GM23338 (cell line): ENCODE measurements at regions not wholly inside any gene's neighbourhood (a gene's known extent, or its start where the extent isn't known, plus 50 kb on each side); places are given as distances from the start of the nearest gene placed in this dataset.

Source experiments
- ATAC-seq: fragments of 200-7000 bp; cut with Tn5 transposase; 3 replicates; pipeline ENCODE4 v1.9.1; 2020
- DNase-seq: peaks from one replicate; pipeline ENCODE4 v3.0.0-alpha.2; 2015; ENCODE audit warnings: low spot score
- H2AFZ ChIP-seq: fragments of 200-600 bp; sonication (generic); 2 replicates; pipeline ENCODE4 v1.8.0; 2016; ENCODE audit warnings: antibody characterized with exemption, mild to moderate bottlenecking, moderate library complexity
- H3F3A ChIP-seq: fragments of 200-600 bp; sonication (generic); replicated peaks from 2 replicates; pipeline ENCODE4 v1.8.0; 2017; ENCODE audit warnings: antibody characterized with exemption, mixed run types, low read depth
- H3K27ac ChIP-seq: fragments of 200-600 bp; sonication (generic); 2 replicates; pipeline ENCODE4 v1.6.1; 2016; ENCODE audit warnings: low read depth
- H3K27me3 ChIP-seq: fragments of 200-600 bp; sonication (generic); 2 replicates; pipeline ENCODE4 v1.8.0; 2016; ENCODE audit warnings: mild to moderate bottlenecking, mixed run types, moderate library complexity; ENCODE audit not compliant: insufficient read depth
- H3K36me3 ChIP-seq: fragments of 200-600 bp; sonication (generic); 2 replicates; pipeline ENCODE4 v1.8.0; 2016; ENCODE audit warnings: mild to moderate bottlenecking; ENCODE audit not compliant: insufficient read depth
- H3K4me1 ChIP-seq: fragments of 200-600 bp; sonication (generic); 2 replicates; pipeline ENCODE4 v1.8.0; 2016; ENCODE audit warnings: mild to moderate bottlenecking, moderate library complexity; ENCODE audit not compliant: insufficient read depth
- H3K4me2 ChIP-seq: fragments of 200-600 bp; sonication (generic); 2 replicates; pipeline ENCODE4 v1.7.1; 2017; ENCODE audit warnings: mixed run types
- H3K4me3 ChIP-seq: fragments of 200-600 bp; sonication (generic); 2 replicates; pipeline ENCODE4 v1.6.1; 2016; ENCODE audit warnings: mixed run types
- H3K79me2 ChIP-seq: fragments of 200-600 bp; sonication (generic); replicated peaks from 2 replicates; pipeline ENCODE4 v1.8.0; 2017; ENCODE audit warnings: mild to moderate bottlenecking; ENCODE audit not compliant: insufficient read depth
- H3K9me2 ChIP-seq: fragments of 200-600 bp; sonication (generic); 2 replicates; pipeline ENCODE4 v1.8.0; 2017; ENCODE audit not compliant: insufficient read depth
- H4K20me1 ChIP-seq: fragments of 200-600 bp; sonication (generic); replicated peaks from 2 replicates; pipeline ENCODE4 v1.8.0; 2017; ENCODE audit warnings: mild to moderate bottlenecking; ENCODE audit not compliant: insufficient read depth
- H3K27ac Mint-ChIP-seq: 2 replicates; pipeline ENCODE4 v1.8.0; 2020; ENCODE audit warnings: inconsistent platforms, mild to moderate bottlenecking, moderate library complexity, mixed read lengths
- H3K27me3 Mint-ChIP-seq: 3 replicates; pipeline ENCODE4 v1.8.0; 2022; ENCODE audit warnings: low read depth, mild to moderate bottlenecking, moderate library complexity, mixed read lengths, inconsistent platforms; ENCODE audit not compliant: insufficient read depth, poor library complexity
- H3K36me3 Mint-ChIP-seq: 3 replicates; pipeline ENCODE4 v1.8.0; 2021; ENCODE audit warnings: low read depth, mild to moderate bottlenecking, inconsistent platforms, moderate library complexity, mixed read lengths
- H3K4me1 Mint-ChIP-seq: 3 replicates; pipeline ENCODE4 v1.8.0; 2020; ENCODE audit warnings: mild to moderate bottlenecking, inconsistent platforms, mixed read lengths
- H3K4me3 Mint-ChIP-seq: 3 replicates; pipeline ENCODE4 v1.8.0; 2021; ENCODE audit warnings: moderate library complexity, mild to moderate bottlenecking, inconsistent platforms, mixed read lengths
- H3K9me3 Mint-ChIP-seq: 3 replicates; pipeline ENCODE4 v1.8.0; 2020; ENCODE audit warnings: moderate library complexity, mild to moderate bottlenecking, inconsistent platforms, mixed read lengths
- EZH2 ChIP-seq: fragments of 200-600 bp; sonication (generic); IDR thresholded peaks from one replicate; pipeline ENCODE4 v1.8.0; 2017; ENCODE audit warnings: antibody characterized with exemption, mild to moderate bottlenecking, low read depth; ENCODE audit not compliant: unreplicated experiment
- EZH2phosphoT487 ChIP-seq: fragments of 200-600 bp; sonication (generic); IDR thresholded peaks from one replicate; pipeline ENCODE4 v1.8.1; 2018; ENCODE audit warnings: antibody characterized with exemption; ENCODE audit not compliant: unreplicated experiment
- JUNB ChIP-seq: IDR thresholded peaks from one replicate; pipeline ENCODE4 v1.6.1; 2016; ENCODE audit warnings: antibody characterized with exemption; ENCODE audit not compliant: unreplicated experiment
- NANOG ChIP-seq: IDR thresholded peaks from 2 replicates; pipeline ENCODE4 v1.6.1; 2016; ENCODE audit warnings: antibody characterized with exemption, borderline replicate concordance
- STAT1 ChIP-seq: IDR thresholded peaks from one replicate; pipeline ENCODE4 v1.6.1; 2016; ENCODE audit warnings: antibody characterized with exemption; ENCODE audit not compliant: unreplicated experiment
- ZNF114 ChIP-seq: fragments of 250-450 bp; sonication (Bioruptor Pico); IDR thresholded peaks from 2 replicates; pipeline ENCODE4 v1.5.0; 2020; ENCODE audit warnings: mild to moderate bottlenecking, moderate library complexity
- ZNF331 ChIP-seq: fragments of 250-450 bp; sonication (Bioruptor Pico); IDR thresholded peaks from 2 replicates; pipeline ENCODE4 v1.5.0; 2020; ENCODE audit warnings: low read depth, mild to moderate bottlenecking, moderate library complexity
- TF ChIP-seq, protein P1 (sequence below), 2 experiments: fragments of 200-600 bp in 1 of 2; sonication (generic) in 1 of 2; conservative IDR thresholded peaks; 2 replicates each; pipeline versions ENCODE4 v1.5.1 to v1.6.1; 2016 to 2017; ENCODE audit warnings: antibody characterized with exemption in 2 of 2, low read depth in 2 of 2, mild to moderate bottlenecking in 2 of 2, moderate library complexity in 1 of 2

DNA sequence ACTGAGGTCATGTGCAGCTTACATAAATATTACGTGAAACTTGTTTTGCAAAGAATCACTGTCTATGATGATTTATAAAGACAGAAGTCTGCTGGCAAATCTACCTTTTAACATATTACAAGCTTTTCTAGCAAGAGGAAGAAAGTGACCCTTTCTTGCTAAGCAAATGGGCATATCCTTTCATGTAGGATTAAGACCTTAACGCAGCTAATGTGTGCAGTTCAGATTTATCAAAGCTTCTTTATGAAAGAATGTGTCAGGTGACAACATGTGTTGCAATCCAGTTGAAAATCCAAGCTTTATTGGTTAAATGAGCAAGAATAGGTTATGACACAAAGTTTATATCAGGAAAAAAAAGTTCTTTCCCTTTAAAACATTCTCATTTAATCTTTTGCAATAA is 115.6 kb upstream of the NBEA start:
- Mint-ChIP-seq H3K4me3 (no peak overlapping the region), H3K4me1 (no peaks in the 10 kb centered on the region), H3K9me3 (no peaks in the 10 kb centered on the region), H3K36me3 (no peaks in the 10 kb centered on the region), H3K27ac (no peak overlapping the region), H3K27me3 (no peaks in the 10 kb centered on the region)
- no peaks in the 10 kb centered on the region for H3K36me3 ChIP-seq
- no peaks in the 10 kb centered on the region for H4K20me1 ChIP-seq
- H3F3A ChIP-seq: no peaks in the 10 kb centered on the region
- H2AFZ ChIP-seq: no peak overlapping the region
- no peaks in the 10 kb centered on the region for H3K27me3 ChIP-seq
- H3K4me2 ChIP-seq: no peak overlapping the region
- H3K27ac ChIP-seq: no peak overlapping the region
- no peaks in the 10 kb centered on the region for H3K79me2 ChIP-seq
- H3K9me2 ChIP-seq: peaks cover 21% of the 10 kb centered on the region
- no peak overlapping the region for H3K4me3 ChIP-seq
- TF ChIP-seq JUNB (no peak), STAT1 (no peak), EZH2phosphoT487 (no peak), EZH2 (no peak), ZNF114 (CRISPR knock-in tag) (no peak)
- TF ChIP-seq, protein P1, sequence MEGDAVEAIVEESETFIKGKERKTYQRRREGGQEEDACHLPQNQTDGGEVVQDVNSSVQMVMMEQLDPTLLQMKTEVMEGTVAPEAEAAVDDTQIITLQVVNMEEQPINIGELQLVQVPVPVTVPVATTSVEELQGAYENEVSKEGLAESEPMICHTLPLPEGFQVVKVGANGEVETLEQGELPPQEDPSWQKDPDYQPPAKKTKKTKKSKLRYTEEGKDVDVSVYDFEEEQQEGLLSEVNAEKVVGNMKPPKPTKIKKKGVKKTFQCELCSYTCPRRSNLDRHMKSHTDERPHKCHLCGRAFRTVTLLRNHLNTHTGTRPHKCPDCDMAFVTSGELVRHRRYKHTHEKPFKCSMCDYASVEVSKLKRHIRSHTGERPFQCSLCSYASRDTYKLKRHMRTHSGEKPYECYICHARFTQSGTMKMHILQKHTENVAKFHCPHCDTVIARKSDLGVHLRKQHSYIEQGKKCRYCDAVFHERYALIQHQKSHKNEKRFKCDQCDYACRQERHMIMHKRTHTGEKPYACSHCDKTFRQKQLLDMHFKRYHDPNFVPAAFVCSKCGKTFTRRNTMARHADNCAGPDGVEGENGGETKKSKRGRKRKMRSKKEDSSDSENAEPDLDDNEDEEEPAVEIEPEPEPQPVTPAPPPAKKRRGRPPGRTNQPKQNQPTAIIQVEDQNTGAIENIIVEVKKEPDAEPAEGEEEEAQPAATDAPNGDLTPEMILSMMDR (conservative IDR thresholded peaks at IDR 0.05; ENCODE audit: low read depth in 2 of 2): no peak
- no peak for DNase-seq
- H3K4me1 ChIP-seq: no peaks in the 10 kb centered on the region
- no peak for ATAC-seq

GRCh38 chr13:34833562-34834182 is 108.4 kb upstream of the NBEA start:
- H3K36me3 ChIP-seq: no peaks in the 10 kb centered on the region
- H3K4me3 Mint-ChIP-seq: no peak overlapping the region
- no peak for TF ChIP-seq NANOG
- TF ChIP-seq, protein P1 (conservative IDR thresholded peaks at IDR 0.05; ENCODE audit: low read depth in 2 of 2): peak; percentile 73 to 75
- no peak for TF ChIP-seq ZNF114 (CRISPR knock-in tag)
- TF ChIP-seq ZNF331: no peak
- H4K20me1 ChIP-seq: no peaks in the 10 kb centered on the region
- no peak overlapping the region for H3K4me2 ChIP-seq
- ATAC-seq (peak; percentile 100), DNase-seq (peak; percentile 69)
- H3K27ac Mint-ChIP-seq: no peak overlapping the region
- H3F3A ChIP-seq: no peaks in the 10 kb centered on the region
- no peaks in the 10 kb centered on the region for H3K4me1 ChIP-seq
- peak overlapping the region; percentile 56; the same call in 1 of the 2 replicates for H2AFZ ChIP-seq
- peaks cover 6% of the 10 kb centered on the region; the same call in 2 of the 3 replicates for H3K9me3 Mint-ChIP-seq
- H3K27me3 Mint-ChIP-seq: no peaks in the 10 kb centered on the region
- no peak overlapping the region for H3K27ac ChIP-seq
- no peak overlapping the region for H3K4me3 ChIP-seq
- no peaks in the 10 kb centered on the region for H3K27me3 ChIP-seq
- H3K79me2 ChIP-seq: no peaks in the 10 kb centered on the region
- H3K9me2 ChIP-seq: peaks cover 8% of the 10 kb centered on the region; the same call in 1 of the 2 replicates
- H3K4me1 Mint-ChIP-seq: peaks cover 7% of the 10 kb centered on the region
- H3K36me3 Mint-ChIP-seq: peaks cover 6% of the 10 kb centered on the region; the same call in 1 of the 3 replicates
